ENCODE measurements at regions not wholly inside any gene's neighbourhood (a gene's known extent, or its start where the extent isn't known, plus 50 kb on each side); places are given as distances from the start of the nearest gene placed in this dataset.

- no peak overlapping the region for H3K4me2 ChIP-seq
- TF ChIP-seq CTCF (conservative IDR thresholded peaks at IDR 0.05; ENCODE audit: low read depth in 2 of 2), result no peak
- TF ChIP-seq ETS1 (IDR thresholded peaks at IDR 0.05), result no peak
- no peak for TF ChIP-seq EZH2 (IDR thresholded peaks at IDR 0.05; ENCODE audit: low read depth, unreplicated experiment)
- no peak for TF ChIP-seq ZNF114 (CRISPR knock-in tag; IDR thresholded peaks at IDR 0.05)
- TF ChIP-seq EZH2phosphoT487 (IDR thresholded peaks at IDR 0.05; ENCODE audit: unreplicated experiment), result no peak
- no peak for TF ChIP-seq ZNF331 (CRISPR knock-in tag; IDR thresholded peaks at IDR 0.05; ENCODE audit: low read depth)
- TF ChIP-seq CREB1 (CRISPR knock-in tag; IDR thresholded peaks at IDR 0.05; ENCODE audit: low read depth), result no peak
- TF ChIP-seq POLR2AphosphoS5 (IDR thresholded peaks at IDR 0.05; ENCODE audit: low read depth), result no peak
- no peak for TF ChIP-seq ZNF462 (CRISPR knock-in tag; IDR thresholded peaks at IDR 0.05)
- TF ChIP-seq REST (IDR thresholded peaks at IDR 0.05; ENCODE audit: unreplicated experiment), result no peak
- TF ChIP-seq STAT1 (IDR thresholded peaks at IDR 0.05; ENCODE audit: unreplicated experiment), result no peak
- TF ChIP-seq NANOG (IDR thresholded peaks at IDR 0.05; ENCODE audit: borderline replicate concordance), result no peak
- no peak for DNase-seq (ENCODE audit: low spot score)
Observed at GRCh38 chr20:58011106-58011946, 217.1 kb downstream of the ANKRD60 start.

More at GRCh38 chr20:58011106-58011946, 217.1 kb downstream of the ANKRD60 start:
- H2AFZ ChIP-seq, result no peak overlapping the region
- H3K4me1 ChIP-seq (ENCODE audit: insufficient read depth), result peaks cover 5% of the 10 kb centered on the region; the same call in 1 of the 2 replicates
- no peak for ATAC-seq
- H3K9me2 ChIP-seq (ENCODE audit: insufficient read depth), result no peaks in the 10 kb centered on the region
- H3K36me3 Mint-ChIP-seq (ENCODE audit: low read depth), result no peaks in the 10 kb centered on the region
- H3K4me3 Mint-ChIP-seq, result no peak overlapping the region
- H3K36me3 ChIP-seq (ENCODE audit: insufficient read depth), result no peaks in the 10 kb centered on the region
- no peaks in the 10 kb centered on the region for H4K20me1 ChIP-seq (replicated peaks; ENCODE audit: insufficient read depth)
- H3K27me3 ChIP-seq (ENCODE audit: insufficient read depth), result no peaks in the 10 kb centered on the region
- no peaks in the 10 kb centered on the region for H3F3A ChIP-seq (replicated peaks; ENCODE audit: low read depth)
- H3K27ac ChIP-seq (ENCODE audit: low read depth), result no peak overlapping the region
- H3K27me3 Mint-ChIP-seq (ENCODE audit: insufficient read depth, low read depth, poor library complexity), result peaks cover 12% of the 10 kb centered on the region
- H3K9me3 Mint-ChIP-seq, result peaks cover 4% of the 10 kb centered on the region
- no peak overlapping the region for H3K27ac Mint-ChIP-seq
- H3K4me3 ChIP-seq, result no peak overlapping the region
- peaks cover 9% of the 10 kb centered on the region for H3K4me1 Mint-ChIP-seq
- no peaks in the 10 kb centered on the region for H3K79me2 ChIP-seq (replicated peaks; ENCODE audit: insufficient read depth)
